GM19397 (cell line): ENCODE measurements at regions not wholly inside any gene's neighbourhood (a gene's known extent, or its start where the extent isn't known, plus 50 kb on each side); places are given as distances from the start of the nearest gene placed in this dataset.
A peak's percentile ranks its signal among the peaks of the same experiment; 100 is the strongest.

Experiments
- ATAC-seq: cut with Tn5 transposase; IDR thresholded peaks from one replicate; pipeline ENCODE4 v1.9.1; 2021; ENCODE audit warnings: mild to moderate bottlenecking, moderate library complexity; ENCODE audit not compliant: unreplicated experiment

DNA sequence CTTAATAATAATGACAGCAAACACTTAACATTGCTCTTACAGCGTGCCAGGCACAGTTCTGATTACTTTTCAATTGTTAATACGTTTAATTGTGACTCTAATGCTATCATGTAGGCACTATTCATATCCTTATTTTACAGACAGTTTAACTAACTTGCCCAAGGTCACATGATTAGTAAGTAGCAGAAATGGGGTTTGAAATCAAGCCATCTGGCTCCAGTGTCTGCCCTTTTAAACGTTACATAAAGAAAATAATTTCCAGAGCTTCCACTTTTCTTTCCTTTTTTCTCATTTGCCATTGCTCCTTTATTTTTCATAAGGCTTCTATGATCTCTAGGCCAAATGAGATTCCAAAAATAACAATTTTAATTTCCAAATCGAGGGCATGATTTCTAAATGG, 50.6 kb upstream of the IKZF2 start:
- no peak for ATAC-seq

DNA sequence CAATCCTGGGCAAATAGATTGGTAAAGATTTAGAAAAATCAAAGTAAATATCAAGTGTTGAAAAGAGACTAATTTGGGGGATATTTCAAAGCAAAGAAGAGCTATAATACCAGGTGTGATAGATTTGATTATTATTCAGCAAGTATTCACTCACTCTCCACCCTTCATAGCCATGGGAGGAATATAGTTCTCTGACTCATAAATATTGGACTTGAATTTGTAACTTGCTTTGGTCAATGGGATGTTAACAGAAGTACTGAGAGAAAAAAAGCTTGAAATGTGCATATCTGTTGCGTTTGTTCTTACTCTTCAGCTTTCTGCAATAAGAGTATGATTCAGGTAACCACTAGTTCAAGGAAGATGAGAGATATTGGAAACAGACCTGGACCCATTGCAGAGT, 54.5 kb upstream of the IKZF2 start:
- ATAC-seq, result no peak

DNA sequence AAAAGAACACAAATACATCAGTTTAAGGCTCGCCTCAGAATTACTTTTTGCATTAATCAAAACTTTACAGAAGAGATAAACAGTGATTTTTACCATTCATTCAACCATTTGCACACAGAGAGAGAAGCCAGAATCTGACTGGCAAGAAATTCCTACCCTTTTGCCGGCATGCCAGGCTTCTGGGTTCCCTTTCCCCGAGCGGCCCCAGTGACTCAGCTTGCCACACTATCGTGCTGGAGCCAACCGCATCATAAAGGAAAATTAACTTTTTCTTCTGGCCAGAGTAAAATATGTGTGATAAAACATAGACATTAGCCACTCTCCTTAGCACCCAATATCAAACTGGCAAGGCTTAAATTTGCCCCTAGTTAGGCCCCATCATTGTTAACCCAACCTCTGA, 61.8 kb upstream of the IKZF2 start:
- no peak for ATAC-seq

DNA sequence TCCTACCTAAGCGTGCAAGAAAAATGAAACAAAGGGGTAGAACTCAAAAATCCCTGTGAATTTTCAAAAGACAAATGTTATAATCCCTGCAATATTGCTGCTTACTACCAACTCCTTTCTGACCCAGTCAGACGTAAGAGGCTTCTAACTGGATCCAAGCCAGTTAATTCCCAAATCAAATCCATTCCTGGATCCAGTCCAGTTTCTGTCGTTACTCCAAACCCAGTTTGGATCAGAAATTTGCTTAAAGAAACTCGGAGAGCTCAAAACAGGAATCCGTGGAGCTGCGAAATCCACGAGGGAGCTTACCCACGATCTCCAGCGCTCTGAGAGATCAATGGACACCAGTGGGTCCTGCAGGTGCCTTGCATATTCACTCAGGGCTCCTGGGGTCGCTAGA, 62.8 kb upstream of the IKZF2 start:
- ATAC-seq, result no peak

DNA sequence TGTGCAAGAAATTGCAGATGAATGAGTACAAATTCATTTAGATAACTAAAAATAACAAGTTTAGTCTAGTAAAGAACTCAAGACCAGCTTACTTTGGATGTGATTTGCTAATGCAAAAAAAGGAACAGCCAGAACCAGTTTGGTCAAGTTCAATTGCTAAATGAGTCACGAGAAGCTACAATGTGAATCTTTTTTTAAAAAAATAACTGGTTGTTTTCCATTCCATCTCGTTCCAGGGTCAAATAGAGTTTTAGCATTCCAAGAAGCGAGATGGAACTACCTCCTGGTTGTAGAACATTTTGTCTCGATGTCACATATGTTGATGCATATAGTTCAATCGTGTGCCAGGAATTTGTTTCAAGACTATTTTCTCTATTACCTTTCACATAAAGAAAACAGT, 65.0 kb upstream of the IKZF2 start:
- ATAC-seq, result no peak

DNA sequence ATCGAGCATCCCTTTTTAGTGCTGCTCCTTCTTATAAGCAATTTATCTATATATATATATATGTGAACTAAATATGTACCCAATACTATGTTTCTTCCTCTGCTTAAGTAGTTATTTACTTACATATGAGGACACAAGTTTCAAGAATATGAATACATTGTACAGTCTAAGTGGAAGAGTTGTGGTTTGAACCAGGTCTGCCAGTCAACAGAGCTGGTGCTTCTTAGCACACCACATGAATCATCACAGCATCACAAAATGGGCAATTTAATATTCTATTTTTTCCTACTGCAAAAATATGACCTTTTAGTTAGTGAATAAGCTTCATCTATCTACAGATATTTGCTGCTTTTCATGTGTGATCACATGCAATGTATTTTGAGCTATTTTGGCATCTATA, 64.4 kb upstream of the SPAG16 start:
- no peak for ATAC-seq

DNA sequence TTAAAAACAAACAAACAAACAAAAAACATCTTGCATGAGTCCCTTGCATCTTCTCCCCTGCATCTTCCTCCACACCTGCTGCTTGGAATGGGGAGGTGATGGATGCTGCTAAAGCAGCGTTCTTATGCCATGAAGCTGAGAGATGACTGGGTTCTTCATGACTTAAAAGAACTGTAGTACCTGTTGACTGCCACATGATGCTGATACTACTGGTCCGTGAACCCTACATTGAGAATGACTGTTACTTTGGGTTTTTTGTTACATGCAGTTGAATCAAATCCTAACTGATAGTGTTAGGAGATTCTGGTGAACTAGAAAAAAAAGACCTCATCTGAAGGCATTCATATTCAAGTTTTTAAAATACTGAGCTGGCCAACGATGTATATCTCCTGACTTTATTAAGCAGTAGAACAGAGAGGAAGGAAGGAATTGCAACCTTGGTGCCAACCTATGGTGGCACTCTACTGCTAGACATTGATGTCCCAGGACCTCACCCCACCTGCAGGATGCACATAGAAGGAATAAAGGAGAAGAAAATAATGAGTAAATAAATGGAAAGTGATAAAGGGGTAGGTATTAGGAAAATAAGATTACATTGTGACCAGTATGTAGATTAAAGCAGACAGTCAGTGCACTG, 63.2 kb upstream of the SPAG16 start:
- ATAC-seq, result peak; percentile 68

DNA sequence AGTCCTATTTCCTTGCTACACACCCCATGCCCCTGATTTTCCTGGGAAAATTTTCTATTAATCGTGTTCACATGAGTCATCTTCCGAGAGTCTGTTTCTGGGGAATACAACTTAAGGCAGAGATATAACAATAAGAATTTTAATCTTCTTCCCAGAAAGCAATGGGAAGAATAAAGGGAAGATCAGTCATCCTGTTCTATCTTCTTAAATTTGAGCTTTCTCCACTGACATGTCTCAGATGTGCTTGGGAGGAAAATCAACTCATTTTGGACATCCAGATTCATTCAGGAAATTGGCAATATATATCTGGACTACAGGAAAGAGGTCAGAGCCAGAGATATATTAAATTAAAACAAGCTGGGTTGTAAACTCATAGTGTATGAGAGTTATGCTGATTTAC, 62.3 kb upstream of the SPAG16 start:
- ATAC-seq, result no peak

DNA sequence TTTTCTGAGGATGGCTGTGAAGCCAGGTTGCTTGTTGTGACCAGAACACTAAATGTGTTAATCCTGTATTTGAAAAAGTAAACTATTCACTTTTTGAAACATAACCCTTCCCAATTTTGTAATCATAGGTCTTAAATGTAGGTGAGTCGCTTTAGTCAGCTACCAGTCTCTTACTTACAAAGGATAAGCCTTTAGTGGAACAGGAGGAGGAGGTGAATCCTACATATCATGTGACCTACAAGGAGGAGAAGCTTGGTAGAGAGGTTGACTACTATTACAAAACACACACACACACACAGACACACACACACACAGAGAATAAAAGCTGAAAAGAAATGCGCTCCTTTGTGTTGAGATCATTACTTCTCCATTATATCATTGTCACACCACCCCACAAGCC, 59.9 kb upstream of the SPAG16 start:
- ATAC-seq, result no peak

DNA sequence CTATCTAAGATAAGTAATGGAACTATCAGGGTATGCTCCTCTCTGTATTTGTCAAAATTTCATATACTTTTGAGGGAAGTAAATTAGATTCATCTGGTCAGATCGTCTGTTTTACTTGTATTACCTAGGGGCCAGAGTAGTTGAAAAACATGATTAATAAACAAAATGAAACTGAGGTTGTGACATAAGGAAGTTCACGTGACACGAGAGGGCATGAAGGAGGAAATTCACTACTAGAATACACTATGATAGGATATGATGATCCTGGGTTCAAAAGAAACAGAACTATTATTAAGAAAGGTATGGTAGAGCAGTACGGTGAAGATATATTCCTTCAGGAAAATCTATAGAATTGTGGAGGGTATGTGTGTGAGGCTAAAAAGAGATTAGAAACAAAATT, 58.4 kb upstream of the SPAG16 start:
- ATAC-seq, result no peak

DNA sequence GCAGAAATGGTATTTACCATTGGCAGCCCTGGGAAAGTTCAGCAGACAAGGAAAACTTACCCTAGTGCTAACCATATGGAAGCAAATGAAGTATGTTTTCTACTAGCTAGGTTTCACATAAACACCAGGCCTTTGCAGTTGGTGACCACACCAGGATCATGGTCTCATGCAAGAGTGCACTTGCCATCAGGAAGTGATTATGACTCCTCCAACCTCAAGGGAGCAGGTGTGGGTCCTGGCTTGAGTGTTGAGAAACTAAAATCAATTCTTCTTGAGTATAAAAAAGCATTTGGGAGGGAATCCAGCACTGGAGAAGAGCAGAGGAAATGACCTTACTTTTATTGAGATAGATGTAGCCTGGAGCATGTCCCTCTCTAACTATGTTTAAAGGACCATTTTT, 56.8 kb upstream of the SPAG16 start:
- peak; percentile 83 for ATAC-seq

DNA sequence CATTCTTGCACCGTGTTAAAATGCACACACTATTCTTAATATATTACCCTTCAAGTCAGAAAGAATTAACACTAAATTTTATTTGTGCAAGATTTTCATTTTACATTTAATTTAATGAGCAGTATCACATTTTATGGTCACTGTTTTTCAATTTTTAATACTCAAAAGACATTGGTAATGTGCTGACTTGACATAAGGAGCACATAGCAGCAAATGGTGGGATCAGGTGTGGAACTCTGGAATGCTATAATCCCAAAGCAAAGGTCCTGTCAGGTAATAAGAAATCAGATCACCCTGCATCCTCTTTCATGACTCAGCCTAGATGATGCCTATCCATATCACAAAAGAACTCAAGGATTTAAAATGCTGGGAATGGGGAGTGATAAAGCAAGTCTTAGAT, 55.6 kb upstream of the SPAG16 start:
- ATAC-seq, result no peak

DNA sequence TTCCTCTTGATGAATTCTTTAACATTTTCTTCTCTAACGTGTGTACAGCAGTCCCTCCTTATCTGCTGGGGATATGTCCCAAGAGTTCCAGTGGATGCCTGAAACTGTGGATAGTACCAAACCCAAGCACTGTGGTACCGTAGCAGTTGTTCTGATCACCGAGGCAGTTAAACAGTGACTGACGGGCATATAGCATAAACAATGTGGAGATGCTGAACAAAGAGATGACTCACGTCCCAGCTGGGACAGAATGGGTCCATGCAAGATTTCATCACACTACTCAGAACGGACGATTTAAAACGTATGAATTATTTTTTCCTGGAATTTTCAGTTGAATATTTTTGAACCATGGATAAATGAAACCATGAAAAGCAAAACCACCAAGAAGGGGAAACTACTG, 54.5 kb upstream of the SPAG16 start:
- peak; percentile 26 for ATAC-seq

DNA sequence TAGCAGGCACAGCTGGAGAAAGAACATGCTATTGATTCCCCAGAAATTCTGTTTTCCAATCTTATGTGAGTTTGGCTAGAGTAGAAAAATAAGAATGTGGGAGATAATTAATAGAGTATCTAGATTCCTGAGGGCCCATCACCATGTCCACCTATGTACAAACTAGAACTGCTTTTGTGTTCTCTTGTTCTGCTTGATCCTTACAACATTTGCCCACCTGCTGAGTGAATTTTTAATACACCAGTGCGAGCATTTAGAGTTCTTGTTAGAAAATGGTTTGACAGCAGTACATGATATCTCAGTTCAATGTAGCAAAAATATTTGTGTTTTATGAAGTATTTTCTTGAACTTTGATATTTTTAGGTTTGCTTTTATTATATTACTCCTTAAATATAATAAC, 52.3 kb upstream of the SPAG16 start:
- no peak for ATAC-seq

DNA sequence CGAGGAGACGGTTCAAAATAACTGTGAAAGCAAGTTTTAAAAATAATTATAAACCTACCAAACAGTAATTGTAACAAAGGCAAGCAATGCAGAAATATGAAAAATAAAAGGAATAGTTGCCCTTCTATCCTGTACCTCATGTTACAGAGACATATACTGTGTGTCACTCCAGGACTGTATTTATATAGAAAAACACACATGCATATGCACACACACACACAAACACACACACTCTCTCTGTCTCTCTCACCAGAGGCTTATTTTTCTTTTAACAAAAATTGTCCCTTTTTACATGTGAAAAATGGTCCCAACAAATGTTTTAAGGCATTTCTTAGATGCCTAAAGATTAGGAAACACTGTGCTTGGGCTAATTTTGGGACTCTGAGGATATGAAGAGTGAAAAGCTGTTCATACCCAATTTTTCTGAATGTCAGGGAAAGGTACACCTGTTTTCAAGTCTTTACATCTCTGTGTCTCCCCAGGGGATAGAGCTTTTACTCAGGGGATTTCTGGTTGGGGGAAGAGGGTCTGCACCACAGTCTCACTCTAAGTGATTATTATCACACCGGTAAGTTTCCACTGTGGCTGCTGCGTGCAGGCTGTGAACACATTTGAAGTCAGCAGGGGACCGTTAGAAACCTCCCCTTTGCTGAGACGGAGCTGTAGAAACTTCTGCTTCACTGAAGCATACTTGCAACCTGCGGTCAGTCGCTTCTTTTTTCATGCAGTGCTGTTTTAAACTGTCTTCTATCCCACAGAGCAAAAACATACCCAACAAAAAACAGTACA, 51.4 kb upstream of the SPAG16 start:
- ATAC-seq, result peak; percentile 91

DNA sequence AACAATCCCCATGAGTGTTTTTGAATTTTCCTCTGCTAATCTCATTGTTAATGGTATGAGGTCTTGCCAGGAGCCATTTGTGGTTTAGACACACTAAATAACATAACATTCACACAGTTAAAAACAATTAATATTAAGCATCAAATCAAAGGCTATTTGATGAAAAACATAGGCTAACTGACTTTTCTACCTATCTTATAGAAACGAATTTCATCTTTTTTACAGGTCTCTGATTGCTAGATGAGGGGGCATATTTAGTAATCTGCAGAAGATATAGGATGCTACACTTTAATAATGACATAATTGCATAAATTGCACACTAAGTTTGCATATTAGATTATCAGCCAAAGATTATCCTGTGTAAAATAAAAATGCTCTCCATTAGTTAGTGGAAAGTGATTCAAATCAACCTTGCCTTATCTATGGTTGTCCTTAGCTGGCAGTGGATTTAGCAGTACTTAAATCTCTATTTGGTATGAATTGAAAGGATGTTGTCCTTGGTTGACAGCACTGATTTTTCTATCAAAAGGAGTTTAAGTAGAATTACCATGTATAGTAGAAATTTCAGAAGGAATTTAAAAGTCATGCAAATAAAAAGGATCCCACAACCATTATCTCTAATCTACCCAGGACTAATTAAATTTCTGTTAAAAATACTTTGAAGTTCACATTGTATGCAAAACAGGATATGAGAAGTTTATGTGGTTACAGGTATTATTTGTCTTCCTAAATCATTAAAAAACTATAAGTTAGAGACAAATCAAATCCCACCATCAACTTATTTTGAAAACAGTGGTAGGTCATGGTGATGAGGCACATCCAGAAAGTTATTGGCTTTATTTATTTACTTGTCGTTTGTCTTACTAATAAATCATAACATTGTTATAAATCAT, 50.6 kb upstream of the SPAG16 start:
- ATAC-seq, result no peak
